Forelimb muscle (tissue), 1 donor: ENCODE measurements at regions not wholly inside any gene's neighbourhood (a gene's known extent, or its start where the extent isn't known, plus 50 kb on each side); places are given as distances from the start of the nearest gene placed in this dataset.
"Not testable (repeated sequence)": the region's sequence is repeated elsewhere in the genome, so short reads cannot be mapped to it uniquely, and the experiment has no call there.

ENCODE experiments used
- DNase-seq: peaks from one replicate; pipeline ENCODE4 v3.0.0-alpha.2; 2013; ENCODE audit warnings: low read depth

DNA sequence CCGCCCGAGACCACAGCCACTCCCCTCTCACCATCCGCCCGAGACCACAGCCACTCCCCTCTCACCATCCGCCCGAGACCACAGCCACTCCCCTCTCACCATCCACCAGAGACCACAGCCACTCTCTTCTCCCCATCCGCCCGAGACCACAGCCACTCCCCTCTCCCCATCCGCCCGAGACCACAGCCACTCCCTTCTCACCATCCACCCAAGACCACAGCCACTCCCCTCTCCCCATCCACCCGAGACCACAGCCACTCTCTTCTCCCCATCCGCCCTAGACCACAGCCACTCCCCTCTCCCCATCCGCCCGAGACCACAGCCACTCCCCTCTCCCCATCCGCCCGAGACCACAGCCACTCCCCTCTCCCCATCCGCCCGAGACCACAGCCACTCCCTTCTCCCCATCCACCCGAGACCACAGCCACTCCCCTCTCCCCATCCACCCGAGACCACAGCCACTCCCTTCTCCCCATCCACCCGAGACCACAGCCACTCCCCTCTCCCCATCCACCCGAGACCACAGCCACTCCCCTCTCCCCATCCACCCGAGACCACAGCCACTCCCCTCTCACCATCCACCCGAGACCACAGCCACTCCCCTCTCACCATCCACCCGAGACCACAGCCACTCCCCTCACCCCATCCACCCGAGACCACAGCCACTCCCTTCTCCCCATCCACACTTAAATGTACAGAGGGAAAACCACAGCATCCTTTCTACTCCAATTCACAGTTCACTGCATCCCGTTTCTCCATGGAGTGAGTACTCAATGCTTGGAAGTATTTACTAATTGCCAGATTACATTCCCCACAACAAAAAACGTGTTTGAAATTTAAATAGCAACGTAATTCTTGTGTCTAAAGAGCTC is 83.5 kb upstream of the SFSWAP start:
- DNase-seq, result not testable (repeated sequence)

DNA sequence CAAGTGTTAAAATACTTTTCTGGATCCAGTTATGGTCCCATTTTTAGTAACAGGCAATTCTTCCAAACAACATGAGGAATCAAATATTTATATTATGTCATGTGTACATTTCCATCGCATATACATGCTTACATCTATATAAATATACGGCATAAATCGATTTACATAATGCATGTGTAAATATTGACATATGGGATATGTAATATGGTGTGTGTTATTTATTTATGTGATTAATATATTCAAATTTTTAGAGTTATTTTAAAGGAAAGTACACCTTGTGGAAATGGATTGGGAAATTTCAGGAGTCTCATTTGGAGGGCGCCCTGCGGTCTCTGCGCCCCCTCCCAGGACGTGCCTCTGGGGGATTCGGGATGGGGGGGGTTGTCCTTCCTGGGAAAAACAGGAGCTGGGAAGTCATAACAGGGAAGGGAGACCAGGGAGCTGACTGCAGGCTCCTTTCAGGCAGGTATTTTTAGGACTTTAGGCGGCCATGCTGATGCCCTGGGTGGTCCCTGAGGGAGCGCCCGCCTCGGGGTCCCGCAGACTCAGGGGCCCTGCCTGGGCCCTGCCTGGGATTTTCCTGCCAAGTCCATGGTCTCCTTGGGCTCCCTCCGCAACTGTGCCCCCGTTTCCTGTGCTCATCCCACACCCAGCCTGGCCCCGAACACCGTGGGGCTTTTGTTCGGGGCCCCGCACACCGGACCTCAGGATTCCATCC is 82.7 kb upstream of the SFSWAP start:
- DNase-seq, result no peak

- DNase-seq, result no peak
Measured at GRCh38 chr12:131628766-131629448, 82.0 kb upstream of the SFSWAP start.

GRCh38 chr12:131631230-131631629 is 79.7 kb upstream of the SFSWAP start:
- DNase-seq, result no peak

DNA sequence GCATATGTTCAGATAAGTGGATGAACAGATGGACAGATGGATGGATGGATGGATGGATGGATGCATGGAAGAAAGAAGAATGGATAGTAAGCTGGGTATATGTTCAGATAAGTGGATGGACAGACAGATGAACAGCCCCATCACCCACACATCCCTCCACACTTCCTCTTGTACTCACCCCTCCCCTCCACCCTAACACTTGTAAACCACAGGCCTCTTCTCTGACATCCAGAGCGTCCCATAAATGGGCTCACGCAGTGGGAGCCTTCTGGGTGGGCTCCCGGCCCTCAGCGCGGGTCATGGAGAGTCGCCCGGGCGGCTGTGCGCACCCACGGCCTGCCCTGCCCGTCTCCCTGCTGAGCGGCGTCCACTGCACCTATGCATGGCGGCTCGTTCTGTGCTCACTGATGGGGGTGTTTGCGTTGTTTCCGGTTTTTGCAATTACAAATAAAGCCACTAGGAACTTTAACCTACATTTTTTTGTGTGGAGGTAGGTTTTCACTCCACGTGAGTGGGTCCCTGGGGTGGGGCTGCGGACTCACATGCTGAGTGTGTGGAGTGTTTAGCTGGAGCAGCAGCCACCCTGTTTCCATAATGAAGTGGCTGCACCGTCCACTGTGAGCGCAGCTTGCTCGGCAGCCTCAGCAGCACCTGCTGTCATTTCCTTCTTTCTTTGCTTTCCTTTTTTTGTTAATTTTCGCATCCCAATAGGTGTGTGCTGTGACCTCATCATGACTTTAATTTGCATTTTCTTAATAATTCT is 78.8 kb upstream of the SFSWAP start:
- not testable (repeated sequence) for DNase-seq

DNA sequence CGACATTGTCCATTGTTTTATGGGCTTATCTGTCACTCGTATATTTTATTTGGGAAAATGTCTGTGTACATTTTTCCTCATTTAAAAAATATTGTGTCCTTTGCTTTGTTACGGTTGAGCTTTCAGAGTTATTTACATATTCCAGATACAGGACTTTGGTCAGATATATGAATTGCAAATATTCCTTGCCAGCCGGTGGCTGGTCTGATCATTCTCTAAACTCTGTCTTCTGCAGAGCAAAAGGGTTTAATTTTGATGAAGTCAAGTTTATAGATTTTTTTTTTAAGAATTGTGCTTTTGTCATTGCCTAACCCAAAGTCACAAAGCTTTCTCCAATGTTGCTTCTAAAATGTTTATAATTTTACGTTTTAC is 78.3 kb upstream of the SFSWAP start:
- not testable (repeated sequence) for DNase-seq

- not testable (repeated sequence) for DNase-seq
Measured at GRCh38 chr12:131633610-131634009, 77.3 kb upstream of the SFSWAP start.

- no peak for DNase-seq
Measured at GRCh38 chr12:131634037-131634436, 76.9 kb upstream of the SFSWAP start.

- DNase-seq, result not testable (repeated sequence)
Measured at GRCh38 chr12:131635012-131635411, 75.9 kb upstream of the SFSWAP start.

GRCh38 chr12:131635491-131636122 is 75.3 kb upstream of the SFSWAP start:
- DNase-seq, result no peak

DNA sequence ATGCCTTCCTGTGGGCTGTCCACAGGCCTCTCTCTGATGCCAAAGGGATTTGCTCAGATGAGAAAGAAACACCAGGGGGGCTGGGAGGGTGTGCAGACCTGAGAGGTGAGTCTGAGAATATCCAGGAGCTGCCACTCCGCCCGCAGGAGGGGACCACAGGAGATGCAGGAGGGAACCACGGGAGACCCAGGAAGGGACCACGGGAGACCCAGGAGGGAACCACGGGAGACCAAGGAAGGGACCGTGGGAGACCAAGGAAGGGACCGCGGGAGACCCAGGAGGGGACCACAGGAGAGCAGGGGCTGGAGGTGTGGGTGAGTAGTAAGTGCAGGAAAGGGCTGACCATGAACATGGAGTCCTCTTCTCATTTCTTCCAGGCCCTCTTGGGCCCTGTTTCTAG is 74.6 kb upstream of the SFSWAP start:
- DNase-seq, result no peak

DNA sequence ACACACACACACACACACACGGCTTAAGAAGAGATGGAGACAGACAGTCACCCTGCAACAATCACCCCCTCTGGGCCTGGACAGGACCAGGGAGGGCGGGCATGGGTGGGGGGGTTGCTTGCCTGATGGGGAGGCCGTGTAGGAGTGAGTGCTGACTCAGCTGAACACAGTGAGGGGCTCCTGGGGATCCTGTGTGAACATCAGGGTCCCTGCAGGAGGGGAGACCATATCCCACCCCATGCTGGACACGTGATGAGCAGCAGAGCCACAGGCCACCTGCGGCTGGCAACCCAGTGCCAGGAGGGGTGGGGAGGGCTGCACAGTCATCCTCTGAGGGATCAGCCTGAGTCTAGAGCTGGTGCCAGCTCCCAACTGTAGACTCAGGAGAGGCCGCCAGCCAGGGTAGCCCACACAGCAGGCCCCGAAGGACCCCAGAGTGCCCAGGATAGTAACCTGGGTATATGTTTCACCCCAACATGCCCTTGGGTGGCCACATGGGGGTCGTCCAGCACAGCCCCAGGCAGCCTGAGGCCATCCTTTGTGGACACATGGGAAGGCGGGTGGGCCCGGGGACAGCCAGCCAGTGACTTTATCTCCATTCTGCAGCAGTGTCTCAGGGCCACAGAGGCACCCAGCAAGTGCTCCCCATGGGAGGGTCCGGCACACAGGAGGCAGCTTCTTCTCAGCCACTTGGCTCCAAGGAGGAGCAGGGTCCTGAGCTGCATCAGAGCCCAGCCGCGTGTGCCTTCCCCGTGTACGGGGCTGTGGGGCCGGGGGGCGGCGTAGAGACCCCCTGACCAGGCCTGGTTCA is 73.7 kb upstream of the SFSWAP start:
- no peak for DNase-seq

DNA sequence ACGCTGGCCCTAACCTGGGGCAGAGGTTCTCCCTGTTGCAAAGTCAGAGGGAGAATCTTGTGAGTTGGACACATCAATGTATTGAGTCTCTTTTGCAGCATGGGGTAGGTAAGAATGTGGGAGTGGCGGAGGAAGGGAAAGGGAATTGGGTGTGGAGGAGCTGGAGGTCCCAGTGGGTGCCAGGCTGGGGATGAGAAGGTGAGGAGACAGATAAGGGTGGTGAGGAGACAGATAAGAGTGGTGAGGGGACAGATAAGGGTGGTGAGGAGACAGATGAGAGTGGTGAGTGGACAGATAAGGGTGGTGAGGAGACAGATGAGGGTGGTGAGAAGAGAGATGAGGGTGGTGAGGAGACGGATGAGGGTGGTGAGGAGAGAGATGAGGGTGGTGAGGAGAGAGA is 72.9 kb upstream of the SFSWAP start:
- no peak for DNase-seq

- no peak for DNase-seq
Measured at GRCh38 chr12:131639270-131639940, 71.5 kb upstream of the SFSWAP start.

GRCh38 chr12:131640525-131640924 is 70.4 kb upstream of the SFSWAP start:
- DNase-seq, result no peak

DNA sequence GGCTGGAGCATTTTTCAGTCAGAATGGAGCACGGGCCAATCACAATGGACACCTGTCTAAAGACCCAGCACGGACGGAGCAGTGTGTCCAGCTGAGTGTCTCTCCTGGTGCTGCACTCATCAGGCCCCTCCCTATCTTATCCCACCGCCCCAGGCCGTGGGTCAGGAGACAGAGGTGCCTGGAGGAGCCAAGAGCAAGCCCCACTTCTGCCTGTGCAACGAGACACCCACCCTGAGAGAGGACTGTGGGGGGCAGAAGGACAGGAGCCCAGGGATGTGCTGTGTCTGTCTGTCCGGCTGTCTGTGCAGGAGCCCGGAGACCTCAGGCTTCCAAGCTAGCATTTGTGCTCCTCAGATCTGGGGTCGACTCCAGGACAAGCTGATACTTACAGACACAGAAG is 69.6 kb upstream of the SFSWAP start:
- DNase-seq, result no peak

DNA sequence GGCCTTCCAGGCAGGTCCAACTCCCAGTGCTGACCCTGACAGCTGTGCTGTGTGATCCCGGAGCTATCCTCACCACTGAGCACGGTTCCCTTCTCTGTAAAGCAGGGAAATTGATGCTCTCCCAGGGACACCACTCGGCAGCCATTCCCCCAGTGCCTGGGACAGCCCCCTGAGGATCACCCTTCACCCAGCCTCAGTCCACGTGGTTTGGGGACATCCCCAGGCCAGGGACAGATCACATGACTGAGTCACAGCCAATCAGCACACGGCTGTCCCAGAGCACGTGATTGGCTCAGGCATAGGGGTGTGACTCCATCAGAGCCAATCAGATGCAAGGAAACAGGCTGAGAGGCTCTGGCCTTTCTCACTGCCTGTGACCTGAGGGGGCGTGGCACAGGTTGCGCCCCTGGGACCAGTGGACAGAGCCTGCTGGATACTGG is 68.8 kb upstream of the SFSWAP start:
- no peak for DNase-seq

- DNase-seq, result no peak
Measured at GRCh38 chr12:131642771-131643170, 68.1 kb upstream of the SFSWAP start.

DNA sequence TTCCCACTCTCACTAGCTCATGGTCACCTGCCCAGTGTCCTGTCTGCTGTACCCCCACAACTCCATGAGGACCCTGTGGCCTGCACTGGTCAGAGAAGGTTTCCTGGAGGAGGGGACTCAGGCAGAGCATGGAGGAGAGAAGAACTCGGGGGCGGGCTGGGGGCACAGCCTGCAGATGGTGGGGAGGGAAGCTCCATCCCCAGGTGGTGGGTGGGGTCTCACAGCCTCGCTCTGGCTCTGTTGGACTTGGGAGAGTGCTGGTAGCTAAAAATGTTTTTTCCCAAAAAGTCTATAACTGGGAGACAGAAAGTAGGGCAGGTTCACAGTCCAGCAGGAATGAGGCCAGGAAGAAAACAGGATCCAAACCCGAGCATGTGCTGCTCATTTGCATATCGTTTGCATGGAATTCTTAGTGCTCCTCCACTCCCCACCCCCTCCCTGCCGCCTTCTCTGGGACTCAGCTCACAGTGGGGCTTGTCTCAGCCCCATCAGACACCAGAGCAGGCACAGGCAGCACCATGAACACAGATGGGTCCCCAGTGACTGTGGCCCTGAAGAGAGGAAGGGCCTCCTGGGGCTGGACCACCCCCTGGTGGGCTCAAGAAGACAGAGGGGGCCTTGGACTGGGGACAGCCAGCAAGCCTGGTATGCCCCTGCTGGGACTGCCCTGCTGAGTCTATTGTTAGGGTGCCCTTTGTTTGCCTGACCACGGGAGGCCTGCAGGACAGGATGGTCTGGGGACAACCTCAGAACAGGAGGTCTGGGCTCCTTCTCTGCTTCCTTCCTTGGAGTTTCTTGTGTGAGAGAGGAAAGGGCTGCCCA is 67.0 kb upstream of the SFSWAP start:
- no peak for DNase-seq
